ENCODE measurements at regions not wholly inside any gene's neighbourhood (a gene's known extent, or its start where the extent isn't known, plus 50 kb on each side); places are given as distances from the start of the nearest gene placed in this dataset.
"Not testable (repeated sequence)": the region's sequence is repeated elsewhere in the genome, so short reads cannot be mapped to it uniquely, and the experiment has no call there.

- H3K27me3 ChIP-seq, result no peaks in the 10 kb centered on the region
- no peaks in the 10 kb centered on the region for H3K36me3 ChIP-seq
- TF ChIP-seq POLR2A (IDR thresholded peaks at IDR 0.05) (no peak), CTCF (IDR thresholded peaks at IDR 0.05) (no peak)
- H3K4me3 ChIP-seq, result no peak overlapping the region
- no peak for DNase-seq
- no peak overlapping the region for H3K27ac ChIP-seq
- H3K9me3 ChIP-seq, result no peaks in the 10 kb centered on the region
- H3K4me1 ChIP-seq, result peaks cover 0 to 6% (median 0%) of the 10 kb centered on the region in 4 donors
Measured at GRCh38 chr22:27323661-27324060, 477.9 kb downstream of the MN1 start.

DNA sequence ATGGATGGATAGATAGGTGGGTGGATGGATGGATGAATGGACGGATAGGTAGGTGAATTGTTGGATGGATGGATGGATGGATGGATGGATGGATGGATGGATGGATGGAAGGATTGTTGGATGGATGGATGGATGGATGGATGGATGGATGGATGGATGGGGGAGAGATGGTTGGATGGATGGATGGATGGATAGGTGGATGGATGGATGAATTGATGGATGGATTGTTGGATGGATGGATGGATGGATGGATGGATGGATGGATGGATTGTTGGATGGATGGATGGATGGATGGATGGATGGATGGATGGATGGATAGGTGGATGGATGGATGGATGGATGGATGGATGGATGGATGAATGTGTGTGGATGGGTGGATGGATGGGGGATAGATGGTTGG is 476.6 kb downstream of the MN1 start:
- not testable (repeated sequence) for H3K9me3 ChIP-seq, H3K4me3 ChIP-seq, H3K36me3 ChIP-seq, H3K4me1 ChIP-seq, H3K27ac ChIP-seq, H3K27me3 ChIP-seq, DNase-seq

DNA sequence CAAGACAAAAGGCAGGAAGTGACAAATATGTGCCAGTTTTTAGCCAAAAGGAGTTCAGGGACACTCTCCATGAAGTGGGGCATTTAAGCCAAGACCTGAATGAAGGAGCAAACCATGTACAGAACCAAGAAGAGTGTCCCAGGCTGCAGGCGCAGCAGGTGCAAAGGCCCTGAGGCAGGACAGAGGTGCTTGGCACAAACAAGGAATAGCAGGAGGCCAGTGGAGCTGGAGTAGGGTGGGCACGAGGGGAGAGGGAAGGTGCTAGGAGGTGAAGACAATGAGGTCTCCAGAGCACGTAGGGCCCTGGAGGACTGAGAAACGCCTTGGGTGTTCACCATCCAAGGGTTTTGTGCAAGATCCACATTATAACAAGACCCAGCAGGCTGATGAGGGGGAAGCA is 474.1 kb downstream of the MN1 start:
- Histone ChIP-seq H3K27me3 (no peaks in the 10 kb centered on the region), H3K4me3 (no peak overlapping the region), H3K36me3 (no peaks in the 10 kb centered on the region), H3K27ac (no peak overlapping the region), H3K4me1 (no peaks in the 10 kb centered on the region), H3K9me3 (no peaks in the 10 kb centered on the region)
- TF ChIP-seq POLR2A (IDR thresholded peaks at IDR 0.05) (no peak), CTCF (IDR thresholded peaks at IDR 0.05) (no peak)
- no peak for DNase-seq

DNA sequence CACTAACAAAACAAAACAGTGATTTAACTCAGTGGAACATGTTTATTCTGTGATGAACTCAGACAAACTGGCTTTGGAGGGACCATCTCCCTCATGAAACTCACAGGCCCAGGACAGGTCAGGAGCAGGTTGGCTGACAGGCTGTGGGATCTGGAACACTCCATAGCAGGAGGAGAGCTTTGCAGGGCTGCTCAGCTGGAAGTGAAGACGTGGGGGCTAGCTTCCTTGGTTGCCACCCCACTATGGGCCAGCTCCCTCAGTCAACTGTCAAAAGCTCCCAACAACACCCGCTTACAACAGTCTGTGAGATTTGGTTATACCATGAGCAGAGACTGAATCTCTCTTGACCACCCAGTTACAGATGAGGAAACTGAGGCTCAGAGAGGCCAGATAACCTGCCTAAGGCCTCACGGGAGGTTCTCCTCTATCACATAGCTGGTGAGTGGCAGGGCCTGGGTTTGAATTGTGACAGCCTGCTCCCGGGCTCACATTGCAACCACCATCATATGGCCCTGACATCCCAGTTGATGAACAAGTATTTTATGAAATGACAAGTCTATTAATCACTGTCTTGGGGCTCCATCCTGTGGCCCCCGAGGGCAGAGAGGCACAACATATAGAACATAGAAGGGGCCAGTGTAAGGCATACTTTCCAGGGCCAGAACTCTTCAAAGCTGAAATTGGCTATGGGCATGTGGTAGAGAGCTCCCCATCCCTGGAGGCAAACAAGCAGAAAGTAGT is 473.4 kb downstream of the MN1 start:
- H3K27ac ChIP-seq, result no peak overlapping the region
- H3K27me3 ChIP-seq, result no peaks in the 10 kb centered on the region
- TF ChIP-seq CTCF (IDR thresholded peaks at IDR 0.05), result peak in 1 of 6 experiments; percentile 17
- no peak for TF ChIP-seq POLR2A (IDR thresholded peaks at IDR 0.05)

DNA sequence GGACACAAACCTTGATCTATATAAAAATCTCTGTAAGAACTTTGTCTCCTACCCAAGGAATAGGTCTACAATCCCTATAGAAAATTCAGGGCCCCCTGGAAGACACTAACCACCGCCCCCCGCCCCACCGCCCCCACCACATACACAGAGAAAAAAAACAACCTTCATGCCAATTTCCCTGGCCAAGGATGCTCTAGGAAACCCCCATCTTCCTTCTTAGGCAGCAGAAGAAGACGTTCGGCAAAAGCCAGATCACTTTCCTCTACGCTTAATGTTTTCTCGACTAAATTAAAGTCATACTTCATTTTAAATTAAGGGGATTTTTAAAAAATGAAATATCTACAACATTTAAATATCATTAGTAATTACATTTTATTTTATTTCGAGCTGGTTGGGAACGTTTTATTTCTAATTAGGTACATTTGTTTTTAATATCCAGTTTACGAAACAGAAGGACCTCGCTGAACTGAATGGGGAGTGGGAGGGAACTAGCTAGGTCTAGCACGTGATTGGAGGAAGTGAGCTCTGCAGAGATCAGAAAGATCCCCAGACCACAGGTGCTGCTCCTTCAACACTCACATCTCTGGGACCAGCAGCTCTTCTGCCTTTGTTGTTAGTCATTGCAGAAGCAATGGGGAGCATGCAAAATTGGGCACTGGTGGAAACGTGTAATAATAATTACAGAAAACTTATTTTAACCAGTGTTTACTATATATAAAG is 472.3 kb downstream of the MN1 start:
- Histone ChIP-seq H3K36me3 (no peaks in the 10 kb centered on the region), H3K4me3 (no peak overlapping the region), H3K4me1 (no peaks in the 10 kb centered on the region), H3K27me3 (no peaks in the 10 kb centered on the region), H3K9me3 (no peaks in the 10 kb centered on the region), H3K27ac (no peak overlapping the region)
- DNase-seq, result no peak
- TF ChIP-seq POLR2A (IDR thresholded peaks at IDR 0.05) (no peak), CTCF (IDR thresholded peaks at IDR 0.05) (no peak)

More for the DNA sequence above, 473.4 kb downstream of the MN1 start:
- Histone ChIP-seq H3K36me3 (no peaks in the 10 kb centered on the region), H3K4me1 (no peaks in the 10 kb centered on the region), H3K4me3 (no peak overlapping the region), H3K9me3 (no peaks in the 10 kb centered on the region)
- no peak for DNase-seq

- TF ChIP-seq CTCF (IDR thresholded peaks at IDR 0.05) (no peak), POLR2A (IDR thresholded peaks at IDR 0.05) (no peak)
Measured at GRCh38 chr22:27329966-27330645, 471.4 kb downstream of the MN1 start.

More at GRCh38 chr22:27329966-27330645, 471.4 kb downstream of the MN1 start:
- Histone ChIP-seq H3K36me3 (no peaks in the 10 kb centered on the region), H3K27me3 (no peaks in the 10 kb centered on the region), H3K9me3 (no peaks in the 10 kb centered on the region), H3K4me3 (no peak overlapping the region), H3K27ac (no peak overlapping the region), H3K4me1 (no peaks in the 10 kb centered on the region)
- no peak for DNase-seq

Data from Peyer's patch (tissue), 4 donors.